HepG2 (cell line): ENCODE measurements at regions not wholly inside any gene's neighbourhood (a gene's known extent, or its start where the extent isn't known, plus 50 kb on each side); places are given as distances from the start of the nearest gene placed in this dataset.
A peak's percentile ranks its signal among the peaks of the same experiment; 100 is the strongest.

ENCODE experiments used
- HHEX ChIP-seq: IDR thresholded peaks from 2 replicates; pipeline ENCODE4 v1.6.1; 2016; ENCODE audit warnings: control low read depth
- HOXA9 ChIP-seq: sonication (generic); formaldehyde crosslinking; IDR thresholded peaks from 2 replicates; pipeline ENCODE4 v1.8.1; 2022; ENCODE audit warnings: missing genetic modification reagents, mild to moderate bottlenecking, moderate library complexity, borderline replicate concordance
- KLF12 ChIP-seq: sonication (generic); formaldehyde crosslinking; IDR thresholded peaks from 2 replicates; pipeline ENCODE4 v1.4.0; 2020; ENCODE audit warnings: missing genetic modification reagents, borderline replicate concordance
- MBD4 ChIP-seq: IDR thresholded peaks from 2 replicates; pipeline ENCODE4 v1.6.1; 2012; ENCODE audit warnings: low read length, inconsistent platforms, borderline replicate concordance
- MYC ChIP-seq: sonication (generic); formaldehyde crosslinking; IDR thresholded peaks from 2 replicates; pipeline ENCODE4 v1.9.0; 2021; ENCODE audit warnings: missing genetic modification reagents, borderline replicate concordance
- NPAS2 ChIP-seq: sonication (generic); formaldehyde crosslinking; IDR thresholded peaks from 2 replicates; pipeline ENCODE4 v1.8.0; 2022; ENCODE audit warnings: mild to moderate bottlenecking, missing genetic modification reagents, borderline replicate concordance
- REXO4 ChIP-seq: sonication (generic); formaldehyde crosslinking; IDR thresholded peaks from 2 replicates; pipeline ENCODE4 v1.8.0; 2022; ENCODE audit warnings: missing genetic modification reagents, mild to moderate bottlenecking, borderline replicate concordance
- RFXAP ChIP-seq: sonication (generic); formaldehyde crosslinking; IDR thresholded peaks from 2 replicates; pipeline ENCODE4 v1.4.0; 2020; ENCODE audit warnings: missing genetic modification reagents, borderline replicate concordance
- SNAPC2 ChIP-seq: sonication (generic); formaldehyde crosslinking; IDR thresholded peaks from 2 replicates; pipeline ENCODE4 v1.8.1; 2022; ENCODE audit warnings: mild to moderate bottlenecking, missing genetic modification reagents
- ZNF292 ChIP-seq: sonication (generic); formaldehyde crosslinking; IDR thresholded peaks from 2 replicates; pipeline ENCODE4 v1.8.1; 2022; ENCODE audit warnings: mild to moderate bottlenecking, low read depth, missing genetic modification reagents, borderline replicate concordance
- ZNF317 ChIP-seq: sonication (generic); formaldehyde crosslinking; IDR thresholded peaks from 2 replicates; pipeline ENCODE4 v1.5.0; 2020; ENCODE audit warnings: mild to moderate bottlenecking, missing genetic modification reagents
- ZNF446 ChIP-seq: sonication (generic); formaldehyde crosslinking; IDR thresholded peaks from 2 replicates; pipeline ENCODE4 v1.5.0; 2020; ENCODE audit warnings: mild to moderate bottlenecking, missing genetic modification reagents
- ZNF496 ChIP-seq: sonication (generic); formaldehyde crosslinking; IDR thresholded peaks from 2 replicates; pipeline ENCODE4 v1.8.1; 2023; ENCODE audit warnings: mild to moderate bottlenecking, moderate library complexity, missing genetic modification reagents; ENCODE audit not compliant: insufficient replicate concordance
- ZNF780A ChIP-seq: sonication (generic); formaldehyde crosslinking; IDR thresholded peaks from 2 replicates; pipeline ENCODE4 v1.8.0; 2022; ENCODE audit warnings: mild to moderate bottlenecking, missing genetic modification reagents, moderate library complexity
- ZNF788 ChIP-seq: sonication (generic); formaldehyde crosslinking; IDR thresholded peaks from 2 replicates; pipeline ENCODE4 v1.5.0; 2020; ENCODE audit warnings: mild to moderate bottlenecking, missing genetic modification reagents, borderline replicate concordance
- ZNF839 ChIP-seq: sonication (generic); formaldehyde crosslinking; IDR thresholded peaks from 2 replicates; pipeline ENCODE4 v1.4.0; 2020; ENCODE audit warnings: missing genetic modification reagents, mild to moderate bottlenecking, borderline replicate concordance
- TF ChIP-seq, protein P1 (sequence below): IDR thresholded peaks from 2 replicates; pipeline ENCODE4 v1.6.1; 2012; ENCODE audit warnings: low read depth, low read length, improper control_type of control experiment
- TF ChIP-seq, protein P2 (sequence below): sonication (generic); formaldehyde crosslinking; IDR thresholded peaks from 2 replicates; pipeline ENCODE4 v1.5.1; 2020; ENCODE audit warnings: missing genetic modification reagents, mild to moderate bottlenecking, borderline replicate concordance
- TF ChIP-seq, protein P3 (sequence below): sonication (generic); formaldehyde crosslinking; IDR thresholded peaks from 2 replicates; pipeline ENCODE4 v1.5.0; 2020; ENCODE audit warnings: mild to moderate bottlenecking, missing genetic modification reagents, borderline replicate concordance
- TF ChIP-seq, protein P4 (sequence below): sonication (generic); formaldehyde crosslinking; IDR thresholded peaks from 2 replicates; pipeline ENCODE4 v1.5.1; 2020; ENCODE audit warnings: missing genetic modification reagents, mild to moderate bottlenecking, borderline replicate concordance

DNA sequence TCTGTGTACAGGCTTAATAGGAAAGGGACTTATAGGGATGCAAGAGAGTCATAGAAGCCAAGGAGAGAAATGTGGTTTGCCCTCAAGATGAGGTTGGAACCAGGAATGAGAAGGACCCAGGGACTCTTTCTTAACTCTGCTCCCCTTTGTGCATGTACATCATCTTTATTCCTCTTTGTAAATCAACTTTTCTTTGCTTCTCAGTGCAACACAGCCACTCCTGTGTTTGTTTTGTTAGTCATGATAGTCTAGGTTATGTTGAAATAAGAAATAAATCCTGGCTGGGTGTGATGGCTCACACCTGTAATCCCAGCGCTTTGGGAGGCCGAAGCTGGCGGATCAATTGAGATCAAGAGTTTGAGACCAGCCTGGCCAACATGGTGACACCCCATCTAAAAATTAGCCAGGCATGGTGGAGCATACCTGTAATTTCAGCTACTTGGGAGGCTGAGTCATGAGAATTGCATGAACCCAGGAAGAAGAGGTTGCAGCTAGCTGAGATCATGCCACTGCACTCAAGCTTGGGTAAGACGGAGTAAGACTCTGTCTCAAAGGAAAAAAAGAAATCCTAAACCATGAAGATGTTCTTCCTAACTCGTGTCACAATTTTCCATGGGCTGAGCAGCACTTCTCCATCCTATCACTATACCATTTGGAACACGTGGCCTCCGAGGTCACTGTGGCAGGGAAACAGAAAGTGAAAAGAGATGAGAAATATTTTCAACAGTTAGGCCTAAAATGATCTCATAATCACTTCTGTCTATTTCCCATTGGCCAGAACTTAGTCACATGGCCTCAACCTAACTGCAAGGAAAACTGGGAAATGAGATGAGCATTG lies 73.0 kb upstream of the TMEM17 start (continued):
- TF ChIP-seq ZNF780A (CRISPR knock-in tag), result no peak
- no peak; the same call in 1 of the 2 replicates for TF ChIP-seq ZNF292 (CRISPR knock-in tag)
- TF ChIP-seq RFXAP (CRISPR knock-in tag), result no peak
- no peak for TF ChIP-seq NPAS2 (CRISPR knock-in tag)
- no peak for TF ChIP-seq HHEX (CRISPR knock-in tag)
- TF ChIP-seq SNAPC2 (CRISPR knock-in tag), result no peak
- TF ChIP-seq, protein P1, sequence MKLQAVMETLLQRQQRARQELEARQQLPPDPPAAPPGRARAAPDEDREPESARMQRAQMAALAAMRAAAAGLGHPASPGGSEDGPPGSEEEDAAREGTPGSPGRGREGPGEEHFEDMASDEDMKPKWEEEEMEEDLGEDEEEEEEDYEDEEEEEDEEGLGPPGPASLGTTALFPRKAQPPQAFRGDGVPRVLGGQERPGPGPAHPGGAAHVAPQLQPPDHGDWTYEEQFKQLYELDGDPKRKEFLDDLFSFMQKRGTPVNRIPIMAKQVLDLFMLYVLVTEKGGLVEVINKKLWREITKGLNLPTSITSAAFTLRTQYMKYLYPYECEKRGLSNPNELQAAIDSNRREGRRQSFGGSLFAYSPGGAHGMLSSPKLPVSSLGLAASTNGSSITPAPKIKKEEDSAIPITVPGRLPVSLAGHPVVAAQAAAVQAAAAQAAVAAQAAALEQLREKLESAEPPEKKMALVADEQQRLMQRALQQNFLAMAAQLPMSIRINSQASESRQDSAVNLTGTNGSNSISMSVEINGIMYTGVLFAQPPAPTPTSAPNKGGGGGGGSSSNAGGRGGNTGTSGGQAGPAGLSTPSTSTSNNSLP, result peak; percentile 86
- TF ChIP-seq ZNF839 (CRISPR knock-in tag), result no peak
- TF ChIP-seq, protein P2, sequence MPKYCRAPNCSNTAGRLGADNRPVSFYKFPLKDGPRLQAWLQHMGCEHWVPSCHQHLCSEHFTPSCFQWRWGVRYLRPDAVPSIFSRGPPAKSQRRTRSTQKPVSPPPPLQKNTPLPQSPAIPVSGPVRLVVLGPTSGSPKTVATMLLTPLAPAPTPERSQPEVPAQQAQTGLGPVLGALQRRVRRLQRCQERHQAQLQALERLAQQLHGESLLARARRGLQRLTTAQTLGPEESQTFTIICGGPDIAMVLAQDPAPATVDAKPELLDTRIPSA, result no peak
- TF ChIP-seq ZNF496 (CRISPR knock-in tag), result no peak
- no peak for TF ChIP-seq ZNF446
- TF ChIP-seq MYC (CRISPR knock-in tag), result no peak
- TF ChIP-seq REXO4 (CRISPR knock-in tag), result no peak
- TF ChIP-seq KLF12 (CRISPR knock-in tag), result no peak
- TF ChIP-seq, protein P3, sequence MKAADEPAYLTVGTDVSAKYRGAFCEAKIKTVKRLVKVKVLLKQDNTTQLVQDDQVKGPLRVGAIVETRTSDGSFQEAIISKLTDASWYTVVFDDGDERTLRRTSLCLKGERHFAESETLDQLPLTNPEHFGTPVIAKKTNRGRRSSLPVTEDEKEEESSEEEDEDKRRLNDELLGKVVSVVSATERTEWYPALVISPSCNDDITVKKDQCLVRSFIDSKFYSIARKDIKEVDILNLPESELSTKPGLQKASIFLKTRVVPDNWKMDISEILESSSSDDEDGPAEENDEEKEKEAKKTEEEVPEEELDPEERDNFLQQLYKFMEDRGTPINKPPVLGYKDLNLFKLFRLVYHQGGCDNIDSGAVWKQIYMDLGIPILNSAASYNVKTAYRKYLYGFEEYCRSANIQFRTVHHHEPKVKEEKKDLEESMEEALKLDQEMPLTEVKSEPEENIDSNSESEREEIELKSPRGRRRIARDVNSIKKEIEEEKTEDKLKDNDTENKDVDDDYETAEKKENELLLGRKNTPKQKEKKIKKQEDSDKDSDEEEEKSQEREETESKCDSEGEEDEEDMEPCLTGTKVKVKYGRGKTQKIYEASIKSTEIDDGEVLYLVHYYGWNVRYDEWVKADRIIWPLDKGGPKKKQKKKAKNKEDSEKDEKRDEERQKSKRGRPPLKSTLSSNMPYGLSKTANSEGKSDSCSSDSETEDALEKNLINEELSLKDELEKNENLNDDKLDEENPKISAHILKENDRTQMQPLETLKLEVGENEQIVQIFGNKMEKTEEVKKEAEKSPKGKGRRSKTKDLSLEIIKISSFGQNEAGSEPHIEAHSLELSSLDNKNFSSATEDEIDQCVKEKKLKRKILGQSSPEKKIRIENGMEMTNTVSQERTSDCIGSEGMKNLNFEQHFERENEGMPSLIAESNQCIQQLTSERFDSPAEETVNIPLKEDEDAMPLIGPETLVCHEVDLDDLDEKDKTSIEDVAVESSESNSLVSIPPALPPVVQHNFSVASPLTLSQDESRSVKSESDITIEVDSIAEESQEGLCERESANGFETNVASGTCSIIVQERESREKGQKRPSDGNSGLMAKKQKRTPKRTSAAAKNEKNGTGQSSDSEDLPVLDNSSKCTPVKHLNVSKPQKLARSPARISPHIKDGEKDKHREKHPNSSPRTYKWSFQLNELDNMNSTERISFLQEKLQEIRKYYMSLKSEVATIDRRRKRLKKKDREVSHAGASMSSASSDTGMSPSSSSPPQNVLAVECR (CRISPR knock-in tag), result no peak
- TF ChIP-seq, protein P4, sequence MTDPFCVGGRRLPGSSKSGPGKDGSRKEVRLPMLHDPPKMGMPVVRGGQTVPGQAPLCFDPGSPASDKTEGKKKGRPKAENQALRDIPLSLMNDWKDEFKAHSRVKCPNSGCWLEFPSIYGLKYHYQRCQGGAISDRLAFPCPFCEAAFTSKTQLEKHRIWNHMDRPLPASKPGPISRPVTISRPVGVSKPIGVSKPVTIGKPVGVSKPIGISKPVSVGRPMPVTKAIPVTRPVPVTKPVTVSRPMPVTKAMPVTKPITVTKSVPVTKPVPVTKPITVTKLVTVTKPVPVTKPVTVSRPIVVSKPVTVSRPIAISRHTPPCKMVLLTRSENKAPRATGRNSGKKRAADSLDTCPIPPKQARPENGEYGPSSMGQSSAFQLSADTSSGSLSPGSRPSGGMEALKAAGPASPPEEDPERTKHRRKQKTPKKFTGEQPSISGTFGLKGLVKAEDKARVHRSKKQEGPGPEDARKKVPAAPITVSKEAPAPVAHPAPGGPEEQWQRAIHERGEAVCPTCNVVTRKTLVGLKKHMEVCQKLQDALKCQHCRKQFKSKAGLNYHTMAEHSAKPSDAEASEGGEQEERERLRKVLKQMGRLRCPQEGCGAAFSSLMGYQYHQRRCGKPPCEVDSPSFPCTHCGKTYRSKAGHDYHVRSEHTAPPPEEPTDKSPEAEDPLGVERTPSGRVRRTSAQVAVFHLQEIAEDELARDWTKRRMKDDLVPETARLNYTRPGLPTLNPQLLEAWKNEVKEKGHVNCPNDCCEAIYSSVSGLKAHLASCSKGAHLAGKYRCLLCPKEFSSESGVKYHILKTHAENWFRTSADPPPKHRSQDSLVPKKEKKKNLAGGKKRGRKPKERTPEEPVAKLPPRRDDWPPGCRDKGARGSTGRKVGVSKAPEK (CRISPR knock-in tag), result no peak
- peak; percentile 78; the same call in 1 of the 2 replicates for TF ChIP-seq MBD4
- TF ChIP-seq ZNF317 (CRISPR knock-in tag), result no peak
- TF ChIP-seq ZNF788 (CRISPR knock-in tag), result no peak
- TF ChIP-seq HOXA9 (CRISPR knock-in tag), result no peak
